Fibroblast of skin of back (primary cell): ENCODE measurements at regions not wholly inside any gene's neighbourhood (a gene's known extent, or its start where the extent isn't known, plus 50 kb on each side); places are given as distances from the start of the nearest gene placed in this dataset.
"Not testable (repeated sequence)": the region's sequence is repeated elsewhere in the genome, so short reads cannot be mapped to it uniquely, and the experiment has no call there.

Source experiments
- DNase-seq: peaks from one replicate; pipeline ENCODE4 v3.0.0-alpha.2; 2013

DNA sequence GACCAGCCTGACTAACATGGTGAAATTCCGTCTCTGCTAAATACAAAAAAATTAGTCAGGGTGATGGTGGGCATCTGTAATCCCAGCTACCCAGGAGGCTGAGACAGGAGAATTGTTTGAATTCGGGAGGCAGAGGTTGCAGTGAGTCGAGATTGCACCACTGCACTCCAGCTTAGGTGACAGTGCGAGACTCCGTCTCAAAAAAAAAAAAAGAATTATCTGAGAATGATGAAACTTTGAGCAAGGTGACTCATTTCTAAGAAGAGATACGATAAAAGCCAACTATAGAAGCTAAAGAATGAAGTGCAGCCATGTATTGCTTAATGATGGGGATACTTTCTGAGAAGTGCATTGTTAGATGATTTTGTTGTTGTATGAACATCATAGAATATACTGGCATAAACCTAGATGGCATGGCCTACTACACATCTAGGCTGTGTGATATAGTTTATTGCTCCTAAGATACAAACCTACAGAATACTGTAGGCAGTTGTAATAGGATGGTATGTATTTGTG is 64.7 kb downstream of the SNRPE start:
- DNase-seq: peak; percentile 43

DNA sequence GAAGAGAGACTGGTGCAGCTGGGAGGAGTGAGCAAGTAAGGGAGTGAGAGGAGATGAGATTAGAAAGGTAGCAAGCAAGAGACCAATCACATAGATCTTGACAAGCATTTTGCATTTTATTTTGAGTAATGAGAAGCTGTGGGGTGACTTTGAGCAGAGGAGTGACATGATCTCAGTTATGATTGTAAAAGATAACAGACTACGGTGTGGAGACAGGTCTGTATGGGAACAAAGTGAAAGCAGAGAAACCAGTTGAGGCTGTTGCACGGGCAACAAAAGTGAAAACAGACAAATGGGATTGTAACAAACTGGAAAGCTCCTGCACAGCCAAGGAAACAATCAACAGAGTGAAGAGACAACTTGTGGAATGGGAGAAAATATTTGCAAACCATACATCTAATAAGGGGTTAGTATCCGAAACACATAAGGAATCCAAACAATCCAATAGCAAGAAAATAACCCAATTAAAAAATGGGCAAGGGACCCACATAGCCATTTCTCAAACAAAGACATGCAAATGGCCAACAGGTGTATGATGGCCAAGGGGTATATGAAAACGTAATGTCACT is 68.4 kb downstream of the SNRPE start:
- DNase-seq: no peak

DNA sequence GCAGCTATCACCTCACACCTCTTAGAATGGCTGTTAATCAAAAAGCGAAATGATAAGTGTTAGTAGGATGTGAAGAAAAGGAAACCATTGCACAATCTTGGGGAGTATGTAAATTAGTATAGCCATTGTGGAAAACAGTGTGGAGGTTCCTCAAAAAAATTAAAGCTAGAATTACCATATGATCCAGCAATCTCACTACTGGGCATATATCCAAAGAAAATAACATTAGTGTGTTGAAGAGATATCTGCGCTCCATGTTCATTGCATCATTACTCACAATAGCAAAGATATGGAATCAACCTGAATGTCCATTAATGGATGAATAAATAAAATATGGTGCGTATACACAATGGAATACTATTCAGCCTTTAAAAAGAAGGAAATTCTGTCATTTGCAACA is 68.9 kb downstream of the SNRPE start:
- DNase-seq: peak; percentile 14

DNA sequence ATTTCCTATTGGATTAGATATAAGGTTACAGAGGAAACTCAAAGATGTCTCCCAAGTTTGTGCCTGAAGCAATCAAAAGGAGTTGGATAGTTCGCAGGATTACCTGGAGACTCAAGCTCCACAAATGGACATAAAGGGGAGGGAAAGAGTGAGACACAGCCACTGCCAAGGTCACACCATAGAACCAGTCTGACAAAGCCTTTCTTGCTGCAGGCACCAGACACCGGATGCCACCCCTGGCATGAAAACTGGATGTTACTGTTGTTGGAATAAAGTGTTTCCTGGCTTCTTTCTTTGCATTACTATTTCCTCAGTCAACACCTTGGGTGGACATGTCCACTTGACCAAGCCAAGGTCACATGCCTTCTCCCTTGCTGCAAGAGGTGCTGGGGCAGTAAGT is 70.6 kb downstream of the SNRPE start:
- no peak for DNase-seq

DNA sequence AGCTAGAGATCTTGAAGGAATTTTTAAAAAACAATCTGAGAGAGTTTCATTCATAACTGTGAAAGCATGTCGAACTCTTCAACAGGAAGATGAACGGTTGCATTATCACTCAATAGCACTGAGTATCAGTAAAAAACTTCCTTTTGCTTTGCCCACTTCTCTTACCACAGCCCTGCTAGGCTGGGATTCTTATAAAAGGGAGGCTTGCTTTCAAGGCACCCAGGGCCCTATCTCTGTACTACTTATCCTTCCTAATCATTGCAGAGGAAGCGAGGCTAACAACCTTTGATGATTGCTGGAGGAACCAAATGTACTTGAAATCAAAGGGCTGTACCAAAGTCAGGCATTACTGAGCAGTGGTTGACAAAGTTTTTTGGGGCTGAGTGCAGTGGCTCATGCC is 71.2 kb downstream of the SNRPE start:
- DNase-seq: no peak

DNA sequence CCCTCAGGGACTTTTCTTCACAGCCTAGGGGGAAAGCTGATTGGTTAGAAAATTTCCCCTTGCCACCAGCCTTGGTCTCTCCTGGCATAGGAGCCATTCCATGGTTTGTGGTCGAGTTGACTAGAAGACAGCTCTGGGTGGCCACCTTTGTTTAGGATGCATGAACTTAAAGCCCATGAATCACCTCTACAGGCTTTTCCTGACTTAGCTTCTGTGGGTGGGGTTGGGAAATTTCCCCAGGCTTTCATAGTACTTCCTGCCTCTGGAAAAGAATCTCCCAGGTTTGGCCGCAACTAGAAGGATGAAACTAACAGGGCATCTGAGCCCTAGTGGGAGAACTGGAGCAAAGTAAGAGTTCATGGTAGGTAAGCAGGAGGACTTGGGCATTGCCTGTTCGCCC is 72.6 kb downstream of the SNRPE start:
- DNase-seq: no peak

DNA sequence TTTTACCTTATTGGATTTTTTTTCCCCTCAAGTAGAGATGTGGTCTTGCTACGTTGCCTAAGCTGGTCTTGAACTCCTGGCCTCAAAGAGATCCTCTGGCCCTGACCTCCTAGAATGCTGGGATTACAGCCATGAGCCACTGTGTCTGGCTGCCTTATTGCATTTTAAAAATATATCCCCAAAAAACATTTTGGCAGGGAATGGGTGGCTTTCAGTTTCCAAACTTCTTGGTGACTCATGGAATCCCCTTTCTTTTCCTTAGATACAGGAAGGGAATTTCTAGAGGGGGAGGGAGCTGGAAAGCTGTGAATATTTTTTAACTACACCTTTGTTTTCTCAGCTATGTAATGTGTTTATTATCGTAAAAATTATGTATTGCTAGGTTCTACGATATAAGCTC is 73.3 kb downstream of the SNRPE start:
- DNase-seq: peak; percentile 2

DNA sequence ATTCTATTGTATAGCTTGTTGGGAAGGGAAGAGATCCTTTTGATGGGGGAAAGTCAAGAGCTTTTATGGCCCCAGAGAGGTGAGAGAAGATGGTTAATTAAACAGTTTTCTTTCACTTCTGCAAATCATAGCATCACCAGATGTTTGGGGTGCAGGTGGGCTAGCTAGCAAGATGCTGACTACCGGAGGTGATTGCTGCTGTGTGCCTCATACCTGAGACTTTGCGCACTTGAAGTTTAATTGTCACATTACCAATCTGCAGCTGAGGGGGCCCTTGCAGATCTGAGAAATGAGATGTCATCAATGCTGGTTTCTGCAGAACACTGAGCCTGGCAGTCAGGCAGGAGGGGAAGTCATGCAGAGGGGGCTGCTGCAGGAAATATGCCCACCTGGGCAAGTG is 73.9 kb downstream of the SNRPE start:
- DNase-seq: no peak

DNA sequence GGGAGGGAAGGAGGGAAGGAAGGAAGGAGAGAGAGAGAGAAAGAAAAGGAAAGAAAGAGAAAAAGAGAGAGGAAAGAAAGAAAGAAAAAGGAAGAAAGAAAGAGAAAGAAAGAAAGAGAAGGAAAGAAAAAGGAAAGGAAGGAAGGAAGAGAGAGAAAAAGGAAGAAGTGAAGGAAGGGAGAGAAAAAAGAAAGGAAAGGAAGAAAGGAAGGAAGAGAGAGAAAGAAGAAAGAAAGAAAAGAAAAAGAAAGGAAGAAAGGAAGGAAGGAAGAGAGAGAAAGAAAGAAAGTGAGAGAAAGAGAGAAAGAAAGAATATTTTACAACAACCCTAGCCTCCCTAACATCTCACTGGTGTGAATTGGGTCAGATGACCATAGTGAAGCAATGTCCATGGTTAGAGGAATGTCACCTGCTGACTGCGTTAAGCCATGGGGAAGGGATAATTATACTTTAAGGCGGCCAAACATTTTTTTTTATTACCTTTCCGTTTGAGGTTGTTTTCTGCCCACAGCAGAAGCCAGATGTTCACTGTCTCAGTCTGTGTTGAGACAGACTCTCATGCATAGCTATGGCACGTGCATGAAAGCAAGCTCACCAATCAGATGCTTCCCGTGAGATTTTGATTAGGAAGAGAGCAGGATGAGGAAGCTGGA is 76.4 kb downstream of the SNRPE start:
- no peak for DNase-seq

DNA sequence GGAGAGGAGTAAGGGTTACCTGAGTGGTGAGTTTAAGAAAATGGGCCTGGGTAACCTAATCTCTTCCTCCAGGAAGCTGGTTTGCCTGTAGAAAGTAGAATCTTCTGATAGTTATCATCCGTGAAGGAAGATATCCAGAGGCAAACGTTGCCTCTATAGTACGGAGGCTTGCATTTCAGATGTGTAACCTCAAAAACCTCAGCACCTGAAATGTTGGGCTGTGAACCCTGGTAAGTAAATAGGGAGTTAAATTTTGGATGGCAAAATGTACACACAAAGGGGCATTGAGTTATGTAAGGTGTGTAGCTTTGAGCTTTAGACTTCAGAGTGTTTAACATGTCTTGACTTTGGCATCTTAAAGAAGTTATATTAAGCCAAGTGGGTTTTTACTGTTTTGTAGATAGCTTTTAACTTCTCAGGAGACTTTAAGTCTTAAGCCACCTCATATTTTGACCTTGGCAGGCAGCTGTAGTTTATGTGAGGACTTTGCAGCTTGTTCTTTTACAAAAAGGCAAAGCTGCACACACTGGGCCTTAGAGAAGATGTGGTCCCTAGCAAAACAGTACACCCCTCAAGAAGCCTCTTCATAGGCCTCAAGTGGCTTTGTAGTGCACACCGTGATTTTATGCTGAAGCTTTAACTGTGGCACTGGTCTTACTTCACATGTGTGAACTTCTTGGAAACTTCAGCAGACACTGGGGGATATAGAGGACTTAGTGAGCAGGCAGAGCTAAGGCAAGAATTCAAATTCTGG is 83.4 kb downstream of the SNRPE start:
- no peak for DNase-seq

DNA sequence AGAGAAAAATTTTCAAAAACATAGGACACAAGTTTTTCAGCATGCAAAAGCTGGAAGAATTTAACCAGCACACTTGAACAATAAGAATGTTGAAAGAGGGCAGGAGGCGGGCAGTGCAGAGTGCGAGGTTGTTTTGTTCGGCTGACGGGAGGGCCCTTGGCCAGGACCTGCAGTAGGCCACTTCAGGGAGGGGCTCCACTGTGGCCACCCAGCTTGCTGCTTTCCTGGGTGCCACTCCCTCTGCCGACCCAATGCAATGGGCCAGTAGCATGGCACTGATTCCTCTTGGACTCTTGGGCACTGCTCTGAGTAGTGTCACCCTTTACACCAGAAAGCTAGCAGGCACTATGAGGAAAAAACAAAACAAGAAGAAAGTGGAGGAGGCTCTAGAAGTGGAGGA is 92.9 kb downstream of the SNRPE start:
- no peak for DNase-seq

DNA sequence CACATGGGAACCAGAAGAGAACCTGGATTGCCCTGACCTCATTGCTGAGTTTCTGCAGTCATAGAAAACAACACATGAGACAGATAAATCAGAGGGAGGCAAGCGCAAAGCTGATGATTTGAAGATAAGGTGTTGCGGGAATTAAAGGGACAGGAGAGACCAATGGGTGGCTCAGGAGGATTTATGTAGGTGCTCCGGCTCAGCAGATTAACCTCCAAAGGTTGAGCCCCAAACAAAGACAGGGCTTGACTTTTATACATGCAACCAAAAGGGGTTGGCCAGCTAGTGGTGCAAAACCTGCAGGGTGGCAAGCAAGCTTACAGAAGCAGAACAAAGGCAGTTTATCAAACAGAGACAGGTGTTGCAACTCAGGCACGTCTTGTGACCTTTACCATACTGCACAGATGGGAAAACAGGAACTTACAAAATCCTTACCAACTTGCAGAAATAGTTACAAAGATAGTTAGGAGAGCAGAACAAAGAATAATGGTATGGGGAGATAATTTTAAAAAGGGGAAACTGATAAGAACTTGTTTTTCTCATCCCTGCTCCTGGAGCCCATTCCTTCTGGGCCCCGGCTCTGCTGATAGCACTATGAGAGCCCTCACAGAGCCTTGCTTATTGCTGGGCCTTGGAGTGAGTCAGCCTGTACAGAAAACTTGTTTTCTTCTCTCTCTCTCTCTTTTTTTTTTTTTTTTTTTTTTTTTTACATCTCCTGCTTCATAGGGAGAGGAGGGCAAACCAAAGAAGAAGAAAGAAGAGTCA is 93.6 kb downstream of the SNRPE start:
- DNase-seq: no peak

DNA sequence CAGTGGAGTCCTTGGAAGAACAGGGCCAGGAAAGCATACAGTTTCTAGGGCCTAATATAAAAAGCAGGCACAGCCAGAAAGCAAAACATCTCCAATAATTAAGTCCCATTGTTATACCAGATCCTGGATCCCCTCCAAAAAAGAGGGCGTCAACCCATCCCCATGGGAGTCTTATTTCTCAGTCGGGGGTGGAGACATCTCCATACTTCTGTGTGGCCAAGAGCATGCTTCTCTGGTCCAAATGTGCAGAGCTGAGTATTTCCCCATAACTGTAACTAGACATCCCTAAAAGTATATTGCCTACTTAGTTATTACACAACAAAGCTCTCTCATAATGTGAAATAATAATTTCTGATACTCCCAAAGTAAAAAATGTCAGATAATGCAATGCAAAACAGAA is 104.2 kb upstream of the SOX13 start:
- DNase-seq: no peak

DNA sequence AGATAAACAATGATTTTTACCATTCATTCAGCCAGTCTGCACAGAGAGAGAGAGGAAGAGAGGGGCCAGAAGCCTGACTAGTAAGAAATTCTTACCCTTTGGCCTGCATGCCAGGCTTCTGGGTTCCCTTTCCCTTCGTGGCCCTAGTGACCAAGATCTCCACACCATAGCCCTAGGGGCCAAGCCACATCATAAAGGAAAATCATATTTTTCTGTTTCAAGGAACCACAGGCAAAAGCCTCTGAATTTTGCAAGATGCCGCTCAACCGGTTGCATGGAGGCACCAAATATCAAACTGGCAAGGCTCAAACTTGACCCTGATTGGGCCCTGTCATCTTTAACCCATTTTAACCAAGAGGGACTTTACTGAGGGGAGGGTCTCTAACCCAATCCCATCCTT is 103.1 kb upstream of the SOX13 start:
- DNase-seq: no peak

DNA sequence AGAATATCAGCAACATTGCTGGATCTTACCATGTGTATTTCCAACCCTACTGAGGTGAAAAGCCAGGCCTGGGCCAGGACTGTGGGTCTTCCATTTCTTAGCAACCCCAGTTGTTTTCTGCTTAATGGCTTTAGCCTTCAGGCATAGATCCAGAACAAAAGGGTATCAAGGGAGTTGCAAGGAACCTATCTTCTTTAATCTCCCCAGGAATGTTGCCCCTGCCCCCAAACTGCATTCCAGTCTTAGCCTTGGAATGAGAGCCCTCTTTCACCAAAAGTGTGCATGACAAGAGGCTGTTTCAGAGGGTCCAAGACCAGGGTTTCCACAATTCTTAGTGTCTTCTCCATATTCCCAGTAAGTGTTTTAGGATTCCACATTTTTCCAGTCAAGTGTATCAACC is 87.9 kb upstream of the SOX13 start:
- DNase-seq: peak; percentile 11

DNA sequence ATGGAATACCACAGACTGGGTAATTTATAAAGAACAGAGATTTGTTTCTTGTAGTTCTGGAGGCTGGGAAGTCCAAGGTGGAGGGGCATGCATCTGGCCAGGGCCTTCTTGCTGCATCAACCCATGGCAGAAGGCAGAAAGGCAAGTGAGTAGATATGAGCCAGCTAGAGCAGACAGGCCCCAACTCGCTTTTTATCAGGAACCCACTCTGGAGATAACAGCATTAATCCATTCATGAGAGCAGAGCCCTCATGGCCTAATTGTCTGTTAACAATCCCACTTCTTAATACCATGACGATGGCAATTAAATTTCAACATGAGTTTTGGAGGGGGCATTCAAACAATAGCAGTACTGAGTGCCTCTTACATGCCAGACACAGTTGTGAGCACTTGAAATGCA is 87.2 kb upstream of the SOX13 start:
- no peak for DNase-seq

DNA sequence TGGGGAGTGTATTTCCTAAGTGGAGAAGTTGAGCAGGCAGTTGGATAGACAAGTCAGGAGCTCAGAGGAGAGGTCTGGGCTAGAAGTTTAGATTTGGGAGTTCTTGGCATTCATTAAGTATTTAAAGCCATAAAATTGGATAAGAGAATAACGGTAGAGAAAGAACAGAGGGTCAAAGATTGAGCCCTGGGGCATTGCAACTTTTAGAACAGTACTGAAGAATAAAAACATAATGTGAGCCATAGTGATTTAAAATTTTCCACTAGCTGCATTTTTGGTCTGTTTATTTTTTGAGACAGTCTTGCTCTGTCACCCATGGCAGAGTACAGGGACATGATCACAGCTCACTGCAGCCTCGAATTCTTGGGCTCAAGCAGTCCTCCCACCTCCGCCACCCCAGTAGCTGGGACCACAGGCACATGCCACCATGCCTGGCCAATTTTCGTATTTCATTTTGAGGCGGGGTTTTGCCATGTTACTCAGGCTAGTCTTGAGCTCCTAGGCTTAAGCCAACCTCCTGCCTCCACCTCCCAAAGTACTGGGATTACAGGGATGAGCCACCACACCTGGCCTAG is 85.9 kb upstream of the SOX13 start:
- no peak for DNase-seq

DNA sequence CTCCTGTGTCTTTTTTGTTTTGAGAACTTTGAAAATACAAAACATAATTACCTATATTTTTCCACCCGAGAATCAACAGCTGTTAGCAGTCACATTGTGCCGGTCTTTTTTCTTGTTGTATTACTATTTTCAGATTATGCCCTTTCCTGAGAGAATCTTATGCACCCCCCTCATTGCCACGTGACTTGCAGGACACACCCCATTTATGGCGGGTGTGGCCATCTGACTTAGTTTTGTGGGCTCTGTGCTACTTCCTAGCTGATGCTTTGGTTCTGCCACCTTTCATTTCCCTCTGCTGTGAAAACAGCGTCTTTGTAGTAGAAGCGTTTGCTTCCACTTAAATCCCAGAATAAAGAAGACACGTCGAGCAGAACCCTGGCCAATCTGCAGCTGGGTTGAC is 82.8 kb upstream of the SOX13 start:
- DNase-seq: no peak

DNA sequence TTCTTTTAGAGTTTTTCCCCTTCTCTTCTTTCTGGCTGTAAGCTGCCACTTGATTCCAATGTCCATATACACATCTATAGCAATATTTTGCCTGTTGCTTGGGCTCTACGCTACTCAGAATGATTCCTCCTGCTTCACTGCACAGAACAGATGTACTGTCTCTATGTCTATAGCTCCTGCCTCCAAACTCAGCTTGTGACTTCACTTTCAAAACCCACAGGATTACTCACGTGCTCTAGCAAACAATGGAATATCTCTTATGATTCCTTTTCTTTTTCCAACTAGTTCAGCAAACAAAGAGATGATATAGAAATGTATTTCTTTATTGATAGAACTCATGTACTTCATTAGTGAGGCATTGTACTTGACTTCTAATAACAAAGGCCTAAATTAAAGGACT is 80.5 kb upstream of the SOX13 start:
- no peak for DNase-seq

DNA sequence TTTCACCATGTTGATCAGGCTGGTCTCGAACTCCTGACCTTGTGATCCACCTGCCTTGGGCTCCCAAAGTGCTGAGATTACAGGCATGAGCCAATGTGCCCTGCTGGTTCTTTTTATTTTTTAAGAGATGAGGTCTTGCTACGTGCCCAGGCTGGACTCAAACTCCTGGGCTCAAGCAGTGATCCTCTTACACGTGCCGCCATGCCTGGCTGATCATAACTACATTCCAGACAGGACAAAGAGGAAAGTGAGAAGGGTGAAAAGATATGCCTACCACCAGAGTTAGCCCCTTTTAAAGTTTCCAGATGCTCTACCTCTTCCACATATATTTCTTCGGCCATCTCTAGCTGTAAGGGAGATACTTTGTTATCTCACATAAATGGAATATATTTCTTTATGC is 79.7 kb upstream of the SOX13 start:
- no peak for DNase-seq

DNA sequence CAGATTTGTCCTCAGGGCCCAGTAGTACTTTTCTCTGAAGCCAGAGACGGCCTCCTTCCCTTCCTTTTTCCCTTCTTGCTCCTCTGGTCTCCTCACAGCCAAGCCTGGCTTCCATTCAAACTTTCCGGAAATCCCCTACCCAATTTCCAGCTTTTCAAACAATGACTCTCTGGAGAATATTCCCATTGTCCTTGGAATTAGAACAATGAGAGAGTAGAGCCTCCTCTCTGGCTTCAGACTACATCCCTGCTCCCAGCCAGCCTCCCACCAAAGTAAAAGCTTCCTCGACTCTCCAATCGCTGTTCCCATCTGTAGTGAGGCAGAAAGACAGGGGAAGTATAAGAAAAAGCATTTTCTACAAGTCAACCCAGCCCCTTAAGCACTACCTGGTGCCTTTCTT is 77.7 kb upstream of the SOX13 start:
- DNase-seq: no peak

DNA sequence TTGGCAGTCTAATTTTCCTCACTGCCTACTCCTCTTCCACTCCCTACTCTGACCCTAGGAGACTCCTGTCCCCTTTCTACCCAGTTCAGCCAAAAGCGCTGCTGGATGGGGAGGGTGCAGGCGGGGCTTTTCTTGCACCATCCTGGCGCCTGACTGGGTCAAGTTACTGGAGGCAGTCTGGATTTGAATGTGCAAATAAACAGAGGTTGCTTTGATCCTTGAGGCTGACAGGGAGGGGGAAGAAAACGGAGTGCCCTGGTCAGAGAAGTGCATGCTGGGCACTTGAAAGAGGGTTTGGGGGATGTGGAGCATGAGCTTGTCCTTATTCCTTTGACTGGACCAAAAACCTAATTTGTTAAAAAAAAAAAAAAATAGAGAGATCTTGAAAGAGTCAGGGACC is 76.8 kb upstream of the SOX13 start:
- no peak for DNase-seq

DNA sequence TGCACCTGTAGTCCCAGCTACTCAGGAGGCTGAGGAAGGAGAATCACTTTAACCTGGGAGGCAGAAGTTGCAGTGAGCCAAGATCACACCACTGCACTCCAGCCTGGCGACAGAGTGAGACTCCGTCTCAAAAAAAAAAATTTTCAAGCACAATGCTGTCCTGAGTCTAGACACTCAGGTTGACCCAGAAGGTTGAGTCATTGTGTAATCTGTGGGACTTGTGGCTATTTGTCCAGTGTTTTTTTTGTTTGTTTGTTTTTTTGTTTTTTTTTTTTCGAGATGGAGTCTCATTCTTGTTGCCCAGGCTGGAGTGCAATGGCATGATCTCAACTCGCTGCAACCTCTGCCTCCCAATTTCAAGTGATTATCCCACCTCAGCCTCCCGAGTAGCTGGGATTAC is 74.3 kb upstream of the SOX13 start:
- DNase-seq: not testable (repeated sequence)
